Cerebellar cortex (tissue), 1 donor: ENCODE measurements at regions not wholly inside any gene's neighbourhood (a gene's known extent, or its start where the extent isn't known, plus 50 kb on each side); places are given as distances from the start of the nearest gene placed in this dataset.
"Not testable (repeated sequence)": the region's sequence is repeated elsewhere in the genome, so short reads cannot be mapped to it uniquely, and the experiment has no call there.

Experiments
- DNase-seq: peaks from one replicate; pipeline ENCODE4 v3.0.0-alpha.2; 2015; ENCODE audit warnings: low spot score

DNA sequence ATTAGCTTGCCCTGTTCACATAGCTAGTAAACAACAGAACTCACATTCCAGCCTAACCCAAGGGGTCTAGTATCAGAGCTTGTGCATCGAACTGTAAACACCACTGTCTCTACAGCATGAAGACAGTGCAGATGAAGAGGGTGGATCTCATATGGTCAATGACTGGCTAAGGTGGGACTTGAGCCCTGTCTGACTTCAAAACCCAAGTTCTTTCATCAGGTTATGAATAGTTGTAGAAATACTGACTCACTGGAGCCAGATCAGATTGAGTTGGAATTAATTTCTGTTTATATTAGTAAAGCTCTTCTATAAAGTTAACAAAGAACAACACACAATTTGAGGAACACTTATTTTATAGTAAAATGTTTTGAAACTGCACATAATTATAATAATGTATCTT, 161.7 kb upstream of the ARHGAP20 start:
- DNase-seq: no peak

DNA sequence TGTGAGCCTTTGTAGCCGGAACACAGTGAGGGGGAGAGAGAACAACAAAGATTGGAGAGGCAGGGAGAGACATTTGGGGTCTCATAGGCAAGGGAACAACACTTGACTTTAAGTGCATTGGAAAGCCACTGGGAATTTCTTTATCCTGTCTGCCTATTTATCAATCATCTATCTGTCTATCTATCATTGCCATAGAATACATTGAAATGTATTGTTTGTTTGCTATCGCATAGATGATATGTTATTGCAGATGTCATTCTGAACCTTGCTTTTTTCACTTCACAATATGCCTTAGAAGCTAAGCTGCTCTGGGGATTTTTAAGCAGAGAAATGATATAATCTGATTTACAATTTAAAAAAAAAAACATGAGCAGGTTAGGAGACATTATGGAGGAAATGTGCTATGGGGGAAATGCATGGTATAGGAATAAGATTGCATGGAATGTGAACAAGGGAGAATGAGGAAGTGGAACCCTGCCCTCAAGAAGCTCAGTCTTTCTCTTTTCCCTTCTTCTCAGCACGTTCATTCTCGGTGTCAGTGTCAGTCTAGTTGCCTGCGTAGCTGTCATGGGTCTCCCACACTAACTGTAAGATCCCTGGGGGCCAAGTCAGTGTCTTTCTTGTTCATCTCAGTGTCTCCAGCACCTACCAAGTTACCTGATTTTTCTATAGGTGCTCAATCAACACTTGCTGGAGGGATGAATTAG, 158.7 kb upstream of the ARHGAP20 start:
- DNase-seq: no peak

DNA sequence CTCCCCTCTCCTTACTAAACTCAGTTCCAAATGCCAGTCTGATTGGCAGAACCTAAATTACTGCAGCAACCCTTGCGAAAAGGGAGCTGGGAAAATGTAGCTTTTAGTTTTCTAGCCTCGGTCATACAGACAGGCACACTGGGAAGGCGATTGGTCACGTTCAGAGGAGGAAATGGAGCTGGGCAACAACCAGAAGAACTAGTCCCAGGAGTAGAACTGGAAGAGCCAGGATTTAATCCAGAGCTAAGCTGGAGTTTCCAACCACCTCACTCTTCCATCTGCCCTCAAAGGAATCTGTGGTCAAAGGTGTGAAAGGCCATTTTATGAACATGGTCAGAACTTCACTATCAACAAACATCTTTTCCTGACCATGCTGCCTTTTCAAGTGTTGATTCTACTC, 155.7 kb upstream of the ARHGAP20 start:
- no peak for DNase-seq

- DNase-seq: no peak
Observed at GRCh38 chr11:110866081-110866480, 153.8 kb upstream of the ARHGAP20 start.

DNA sequence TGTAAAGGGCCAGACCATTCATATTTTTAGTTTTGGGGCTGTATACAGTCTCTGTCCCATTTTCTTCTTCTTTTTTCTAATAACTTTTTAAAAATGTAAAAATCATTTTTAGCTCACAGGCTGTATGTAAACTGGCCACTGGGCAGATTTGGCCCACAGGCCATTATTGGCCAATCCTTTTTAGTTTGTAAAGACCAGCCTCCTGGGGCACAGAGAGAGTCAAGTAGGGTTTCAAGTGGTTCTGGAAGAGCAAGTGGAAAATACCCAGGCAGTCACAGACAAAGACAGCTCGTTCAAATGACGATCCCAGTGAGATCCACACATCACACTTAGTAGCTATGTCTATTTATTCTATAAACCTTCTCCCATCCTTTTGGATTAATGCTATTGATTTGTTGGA, 150.2 kb upstream of the ARHGAP20 start:
- DNase-seq: no peak

DNA sequence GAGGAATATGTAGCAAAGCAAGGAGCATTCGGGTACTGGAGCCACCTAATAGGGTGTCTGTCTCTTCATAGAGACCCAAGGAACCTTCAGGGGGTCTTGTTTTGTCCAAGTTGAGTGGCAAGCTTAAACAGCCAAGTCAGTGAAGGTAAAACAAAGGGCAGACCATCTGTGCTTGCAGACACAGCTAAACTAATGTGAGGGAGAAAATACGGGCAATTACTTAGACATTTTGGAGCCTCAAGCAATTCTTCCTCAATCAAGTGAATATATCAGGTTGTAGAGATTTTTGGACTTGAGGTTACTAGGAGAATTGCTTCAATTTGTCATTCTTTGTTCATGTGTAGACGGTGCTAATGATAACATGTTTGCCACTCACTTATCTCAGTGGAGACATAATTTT, 148.2 kb upstream of the ARHGAP20 start:
- no peak for DNase-seq

GRCh38 chr11:110859998-110860397, 147.8 kb upstream of the ARHGAP20 start:
- no peak for DNase-seq

GRCh38 chr11:110859240-110859840, 147.1 kb upstream of the ARHGAP20 start:
- DNase-seq: no peak

DNA sequence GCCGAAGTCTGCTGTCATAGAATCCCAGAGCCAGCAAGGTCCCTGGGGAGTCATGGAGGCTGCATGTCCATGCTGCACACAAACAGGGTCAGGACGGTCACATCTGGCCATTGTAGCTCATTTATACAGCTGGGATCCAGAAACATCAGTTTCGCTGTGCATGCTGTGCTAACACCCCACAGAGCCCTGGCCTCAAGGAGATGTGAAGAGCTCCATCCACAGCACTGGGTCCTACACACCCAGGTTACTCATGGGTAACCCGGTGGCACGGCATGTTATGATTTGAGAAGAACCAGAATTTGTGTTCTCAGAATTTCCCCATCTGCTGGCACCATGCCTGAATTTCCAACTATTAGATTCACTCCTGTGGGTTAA, 146.3 kb upstream of the ARHGAP20 start:
- DNase-seq: no peak

DNA sequence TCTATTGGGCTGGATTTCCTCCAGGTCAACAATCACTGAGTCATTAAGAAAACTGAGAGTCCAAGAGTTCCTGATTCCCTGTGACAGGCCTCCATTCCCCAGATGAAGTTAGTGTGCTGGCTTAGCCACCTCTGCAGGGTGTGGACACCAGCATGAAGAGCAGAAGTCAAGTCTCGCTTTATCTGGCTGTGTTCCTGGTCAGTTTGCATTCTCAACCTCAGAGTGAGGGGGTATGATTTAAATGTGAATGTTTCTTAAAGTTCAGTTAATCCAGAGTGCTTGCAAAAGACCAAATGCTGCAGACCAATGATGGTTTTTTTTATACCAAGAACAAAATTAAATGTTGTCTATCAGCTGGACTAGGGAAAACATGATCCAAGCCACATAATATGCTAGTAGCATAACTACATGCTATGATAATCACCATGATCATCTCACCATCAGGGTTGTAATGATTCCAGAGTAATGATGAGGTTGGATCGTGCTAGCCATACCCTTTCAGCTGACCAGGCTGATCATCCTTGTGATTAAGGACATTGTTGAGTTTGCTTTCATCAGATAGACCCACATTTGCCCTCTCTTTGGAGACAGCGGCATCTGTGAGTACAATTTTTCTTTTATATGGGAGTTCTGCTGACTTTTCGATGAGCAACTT, 145.8 kb upstream of the ARHGAP20 start:
- DNase-seq: no peak

GRCh38 chr11:110856996-110857812, 145.0 kb upstream of the ARHGAP20 start:
- no peak for DNase-seq

DNA sequence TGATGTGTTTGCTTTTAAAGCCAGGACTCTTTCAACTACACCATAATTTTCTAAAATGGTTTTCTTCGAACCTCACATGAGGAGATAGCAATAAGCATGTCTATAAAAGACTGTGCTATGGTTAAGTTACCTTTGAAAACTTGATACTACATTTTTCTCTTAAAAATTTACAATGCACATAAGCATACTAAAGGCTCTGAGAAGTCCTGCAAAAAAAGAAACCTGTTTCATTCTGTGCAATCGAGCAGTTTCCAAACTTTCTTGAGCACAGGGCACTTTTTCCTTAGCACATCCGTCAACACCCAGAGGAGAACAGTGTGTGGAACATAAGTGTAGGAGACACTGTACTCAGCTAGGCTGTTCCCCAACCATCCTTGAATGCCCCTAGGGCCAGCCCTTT, 144.1 kb upstream of the ARHGAP20 start:
- DNase-seq: no peak

GRCh38 chr11:110855191-110855590, 143.0 kb upstream of the ARHGAP20 start:
- no peak for DNase-seq

DNA sequence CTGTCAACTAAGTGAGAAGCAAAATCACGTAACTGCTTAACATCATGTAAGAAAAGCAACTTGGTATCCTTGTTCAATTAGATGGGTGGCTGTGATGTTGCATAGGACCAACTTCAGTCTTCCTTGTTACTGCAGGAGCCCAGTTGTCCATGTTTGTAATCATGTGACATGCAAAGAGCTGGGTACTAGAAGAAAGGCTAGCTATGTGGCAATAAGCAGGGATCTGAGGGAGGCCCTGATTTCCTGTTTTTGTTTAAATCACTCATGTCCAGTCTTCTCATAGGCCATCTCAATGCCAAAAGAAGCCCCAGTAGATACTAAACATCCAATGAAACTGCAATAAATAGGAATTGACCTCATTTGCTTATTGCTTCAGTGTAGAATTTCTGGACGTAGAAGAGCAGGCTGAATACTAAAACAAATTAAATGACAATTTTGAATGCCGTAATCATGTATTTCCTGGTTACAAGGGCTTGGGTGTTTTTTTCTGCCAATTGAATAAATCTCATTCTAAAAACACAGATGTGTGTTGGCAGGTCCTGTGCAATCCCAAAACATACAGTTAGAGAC, 140.8 kb upstream of the ARHGAP20 start:
- DNase-seq: no peak

DNA sequence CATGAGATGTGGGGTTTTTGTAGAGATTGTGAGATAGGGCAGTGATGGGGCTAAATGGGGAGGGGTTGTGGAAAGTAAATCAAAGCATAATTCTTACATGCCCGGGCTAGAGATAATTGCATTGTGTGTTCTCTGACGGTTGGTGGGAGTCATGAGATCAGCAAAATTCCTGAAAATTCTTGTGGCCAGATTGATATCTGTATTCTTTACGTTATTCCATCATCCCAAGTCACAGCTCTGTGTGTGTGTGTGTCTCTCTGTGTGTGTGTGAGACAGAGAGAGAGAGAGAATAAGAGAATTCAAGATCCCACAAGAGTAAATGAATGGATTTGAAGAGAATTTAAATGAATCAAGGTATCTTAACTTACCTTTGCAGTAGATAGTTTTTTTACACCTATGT, 138.6 kb upstream of the ARHGAP20 start:
- DNase-seq: no peak

DNA sequence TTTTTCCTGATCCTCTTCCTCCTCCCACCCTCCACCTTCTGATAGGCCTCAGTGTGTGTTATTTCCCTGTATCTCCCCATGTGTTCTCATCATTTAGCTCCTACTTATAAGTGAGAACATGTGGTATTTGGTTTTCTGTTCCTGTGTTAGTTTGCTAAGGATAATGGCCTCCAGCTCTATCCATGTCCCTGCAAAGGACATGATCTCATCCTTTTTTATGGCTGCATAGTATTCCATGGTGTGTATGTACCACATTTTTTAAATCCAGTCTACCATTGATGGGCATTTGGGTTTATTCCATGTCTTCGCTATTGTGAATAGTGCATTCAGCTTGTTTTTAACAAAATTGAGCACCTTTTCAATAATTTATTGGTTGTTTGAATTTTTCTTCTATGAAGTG, 130.8 kb upstream of the ARHGAP20 start:
- not testable (repeated sequence) for DNase-seq

DNA sequence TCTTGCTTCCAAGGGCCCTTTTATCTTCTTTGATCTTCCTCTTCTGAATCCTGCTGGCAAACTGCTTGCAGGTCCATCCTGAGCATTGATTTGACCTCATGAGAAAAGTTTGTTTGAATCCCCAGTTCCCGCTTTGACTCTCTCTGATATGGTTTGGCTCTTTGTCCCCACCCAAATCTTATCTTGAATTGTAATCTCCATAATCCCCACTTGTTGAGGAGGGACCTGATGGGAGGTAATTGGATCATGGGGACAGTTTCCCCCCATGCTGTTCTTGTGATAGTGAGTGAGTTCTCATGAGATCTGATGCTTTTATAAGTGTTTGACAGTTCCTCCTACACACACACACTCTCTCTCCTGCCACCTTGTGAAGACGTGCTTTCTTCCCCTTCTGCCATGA, 126.6 kb upstream of the ARHGAP20 start:
- DNase-seq: no peak

DNA sequence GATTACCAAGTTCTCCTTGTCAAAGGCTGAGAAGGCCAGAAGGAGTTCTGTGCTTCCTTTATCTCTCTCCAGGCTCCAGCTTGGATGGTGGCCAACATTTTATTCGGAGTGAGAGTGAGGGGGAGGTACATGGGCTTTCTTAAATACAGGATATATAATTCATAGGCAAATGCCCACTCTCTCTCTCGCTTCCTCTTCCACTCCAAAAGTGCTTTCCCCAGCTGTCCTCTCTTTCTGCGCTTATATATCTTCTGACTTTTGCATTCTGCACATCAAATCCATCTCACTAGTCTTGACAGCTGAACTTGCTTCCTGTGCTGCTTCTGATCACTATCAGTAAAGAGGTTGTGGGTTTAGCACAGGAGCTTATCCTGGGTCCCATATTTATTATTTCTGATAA, 125.4 kb upstream of the ARHGAP20 start:
- no peak for DNase-seq

DNA sequence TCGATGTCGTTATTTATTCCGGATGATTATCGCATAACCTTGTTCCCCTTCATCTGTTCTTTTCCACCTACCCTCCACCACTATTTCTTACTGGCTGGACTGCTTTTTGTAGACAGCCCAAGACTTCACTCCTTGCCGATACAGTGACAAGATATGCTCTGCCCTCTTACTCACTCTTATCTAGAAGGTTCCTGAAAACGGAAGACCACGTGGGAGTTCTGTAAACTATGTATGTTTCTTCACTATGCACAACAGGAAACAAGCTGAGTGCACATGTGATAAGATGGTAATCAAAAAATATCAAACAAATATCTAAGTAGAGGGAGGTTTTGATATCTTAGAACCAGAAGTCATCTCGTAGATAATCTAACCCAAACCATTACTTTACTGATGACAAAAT, 122.9 kb upstream of the ARHGAP20 start:
- DNase-seq: no peak

DNA sequence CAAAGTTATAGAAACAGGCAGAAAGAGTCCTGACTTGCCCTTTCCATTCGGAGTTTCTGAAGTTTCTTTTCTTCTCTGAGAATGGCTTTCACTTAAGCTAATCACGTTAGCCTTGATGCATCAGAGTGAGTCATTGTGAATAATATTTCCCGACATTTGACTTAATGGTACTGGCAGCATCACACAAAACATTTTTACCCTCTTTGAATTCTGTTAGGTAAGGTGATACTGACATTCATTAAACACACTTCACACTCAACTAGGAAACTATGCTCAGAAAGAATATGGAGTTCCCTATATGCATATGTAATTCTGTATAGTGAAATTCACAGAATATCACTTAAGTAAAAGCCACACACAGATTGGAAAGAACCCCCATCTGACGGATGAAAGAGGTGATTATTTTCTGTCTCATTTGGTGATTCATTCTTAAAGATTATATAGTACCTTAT, 120.8 kb upstream of the ARHGAP20 start:
- DNase-seq: no peak

- DNase-seq: no peak
Observed at GRCh38 chr11:110832539-110832938, 120.3 kb upstream of the ARHGAP20 start.

- no peak for DNase-seq
Observed at GRCh38 chr11:110832080-110832479, 119.8 kb upstream of the ARHGAP20 start.
